Keratinocyte (primary cell): ENCODE measurements at regions not wholly inside any gene's neighbourhood (a gene's known extent, or its start where the extent isn't known, plus 50 kb on each side); places are given as distances from the start of the nearest gene placed in this dataset.
"Not testable (repeated sequence)": the region's sequence is repeated elsewhere in the genome, so short reads cannot be mapped to it uniquely, and the experiment has no call there.

Source experiments
- DNase-seq: peaks from one replicate; pipeline ENCODE4 v3.0.0-alpha.2; 2011; ENCODE audit warnings: low read depth, missing footprints, low spot score
- FAIRE-seq: peaks from 2 replicates; lab custom pipeline; 2011; peaks lifted over from hg19 to GRCh38; lab: Jason Lieb, UNC
- H2AFZ ChIP-seq: 2 replicates; pipeline ENCODE4 v1.6.0; 2012; ENCODE audit warnings: low read length, control low read depth, inconsistent platforms; ENCODE audit not compliant: control insufficient read depth
- H3K27ac ChIP-seq: 2 replicates; pipeline ENCODE4 v1.5.1; 2011; ENCODE audit warnings: low read length; ENCODE audit not compliant: control insufficient read depth, insufficient read depth
- H3K27me3 ChIP-seq: 3 replicates; pipeline ENCODE4 v1.6.0; 2011; ENCODE audit warnings: low read length; ENCODE audit not compliant: control insufficient read depth, insufficient read depth; ENCODE audit errors: extremely low read depth
- H3K36me3 ChIP-seq, 2 experiments: 2 replicates in 1 of 2; 3 replicates in 1 of 2; pipeline ENCODE4 v1.5.1; 2011; ENCODE audit warnings: low read length in 2 of 2, mild to moderate bottlenecking in 1 of 2; ENCODE audit not compliant: control insufficient read depth in 2 of 2, insufficient read depth in 2 of 2; ENCODE audit errors: extremely low read depth in 1 of 2
- H3K4me1 ChIP-seq: 3 replicates; pipeline ENCODE4 v1.5.1; 2011; ENCODE audit warnings: low read length; ENCODE audit not compliant: control insufficient read depth, insufficient read depth; ENCODE audit errors: extremely low read depth
- H3K4me2 ChIP-seq: 3 replicates; pipeline ENCODE4 v1.6.0; 2011; ENCODE audit warnings: low read depth, low read length; ENCODE audit not compliant: control insufficient read depth, insufficient read depth; ENCODE audit errors: extremely low read depth
- H3K4me3 ChIP-seq, 3 experiments: fragments of 200-600 bp in 1 of 3; sonication (generic) in 1 of 3; 2 replicates in 2 of 3; 3 replicates in 1 of 3; pipeline ENCODE4 v1.5.1; 2011 to 2016; ENCODE audit warnings: low read length in 3 of 3, mild to moderate bottlenecking in 3 of 3, control low read depth in 2 of 3, inconsistent platforms in 1 of 3, low read depth in 1 of 3, mixed read lengths in 1 of 3, mixed run types in 1 of 3, moderate library complexity in 1 of 3; ENCODE audit not compliant: control insufficient read depth in 2 of 3, insufficient read depth in 2 of 3; ENCODE audit errors: extremely low read depth in 1 of 3
- H3K79me2 ChIP-seq: 2 replicates; pipeline ENCODE4 v1.6.0; 2012; ENCODE audit warnings: low read length; ENCODE audit not compliant: control insufficient read depth, insufficient read depth
- H3K9ac ChIP-seq: 3 replicates; pipeline ENCODE4 v1.6.0; 2011; ENCODE audit warnings: low read length; ENCODE audit not compliant: control insufficient read depth, insufficient read depth; ENCODE audit errors: extremely low read depth
- H3K9me1 ChIP-seq: 3 replicates; pipeline ENCODE4 v1.6.0; 2011; ENCODE audit warnings: low read length; ENCODE audit not compliant: control insufficient read depth, insufficient read depth; ENCODE audit errors: extremely low read depth
- H3K9me3 ChIP-seq: 2 replicates; pipeline ENCODE4 v1.5.1; 2012; ENCODE audit warnings: low read depth, low read length; ENCODE audit not compliant: control insufficient read depth
- H4K20me1 ChIP-seq: 3 replicates; pipeline ENCODE4 v1.6.0; 2011; ENCODE audit warnings: low read length; ENCODE audit not compliant: control insufficient read depth, insufficient read depth; ENCODE audit errors: extremely low read depth
- EZH2 ChIP-seq: IDR thresholded peaks from one replicate; pipeline ENCODE4 v1.6.1; 2012; ENCODE audit warnings: inconsistent platforms, mild to moderate bottlenecking, low read length, moderate library complexity
- dilution Hi-C: fragments of 300-500 bp; cut with MboI; formaldehyde crosslinking; loops from one replicate; pipeline ENCODE4 v1.7.0; 2020; ENCODE audit warnings: low sequenced_read_pairs; ENCODE audit not compliant: extremely low pct_ligation_motif_present
- TF ChIP-seq, protein P1 (sequence below), 3 experiments: IDR thresholded peaks in 1 of 3; conservative IDR thresholded peaks in 1 of 3; optimal IDR thresholded peaks in 1 of 3; 2 replicates in 2 of 3; 3 replicates in 1 of 3; pipeline versions ENCODE3 to v1.5.1; 2011; ENCODE audit warnings: low read length in 3 of 3, mild to moderate bottlenecking in 3 of 3, moderate library complexity in 2 of 3, control low read depth in 1 of 3, inconsistent platforms in 1 of 3; ENCODE audit not compliant: insufficient read depth in 2 of 3; ENCODE audit errors: extremely low read depth in 1 of 3

DNA sequence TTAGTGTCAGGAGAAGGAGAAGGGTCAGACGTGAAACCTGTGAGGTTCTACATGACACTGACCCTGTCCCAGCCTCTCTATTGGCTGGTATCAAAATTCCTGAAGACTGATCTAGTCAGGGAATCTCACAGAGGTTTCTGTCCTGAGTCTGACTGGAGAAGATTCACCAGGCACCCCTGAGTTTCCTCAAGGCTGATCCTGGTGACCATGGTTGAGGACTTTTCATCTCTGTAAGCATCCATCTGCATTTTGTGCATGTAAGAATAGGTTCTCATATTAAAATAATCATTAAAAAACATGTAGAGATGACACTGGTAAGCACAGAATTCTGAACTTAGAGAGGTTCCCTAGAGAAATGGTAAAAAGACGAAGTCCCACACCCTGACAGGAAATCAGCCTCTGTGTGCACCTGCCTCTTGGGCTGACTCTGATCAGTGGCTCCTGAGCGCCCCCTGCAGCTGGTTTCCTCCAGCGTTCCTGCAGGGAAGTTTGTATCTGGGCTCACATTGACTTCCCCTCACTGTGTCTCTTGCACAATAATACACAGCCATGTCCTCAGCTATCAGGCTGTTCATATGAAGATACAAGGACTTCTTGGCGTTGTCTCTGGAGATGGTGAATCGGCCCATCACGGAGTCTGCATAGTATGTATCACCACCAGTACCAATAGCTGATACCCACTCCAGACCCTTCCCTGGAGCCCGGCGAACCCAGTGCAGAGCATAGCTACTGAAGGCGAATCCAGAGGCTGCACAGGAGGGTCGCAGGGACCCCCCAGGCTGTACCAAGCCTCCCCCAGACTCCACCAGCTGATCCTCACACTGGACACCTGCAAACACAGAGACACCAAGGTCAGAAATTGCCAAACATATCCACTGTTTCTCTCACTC is 991.9 kb downstream of the TMEM121 start:
- H3K9me3 ChIP-seq, result peaks cover 6% of the 10 kb centered on the region
- no peak overlapping the region for H3K4me3 ChIP-seq
- no peaks in the 10 kb centered on the region for H3K36me3 ChIP-seq
- H3K79me2 ChIP-seq, result no peaks in the 10 kb centered on the region
- no peaks in the 10 kb centered on the region for H3K27me3 ChIP-seq
- H3K4me2 ChIP-seq, result no peak overlapping the region
- H4K20me1 ChIP-seq, result no peaks in the 10 kb centered on the region
- TF ChIP-seq, protein P1, sequence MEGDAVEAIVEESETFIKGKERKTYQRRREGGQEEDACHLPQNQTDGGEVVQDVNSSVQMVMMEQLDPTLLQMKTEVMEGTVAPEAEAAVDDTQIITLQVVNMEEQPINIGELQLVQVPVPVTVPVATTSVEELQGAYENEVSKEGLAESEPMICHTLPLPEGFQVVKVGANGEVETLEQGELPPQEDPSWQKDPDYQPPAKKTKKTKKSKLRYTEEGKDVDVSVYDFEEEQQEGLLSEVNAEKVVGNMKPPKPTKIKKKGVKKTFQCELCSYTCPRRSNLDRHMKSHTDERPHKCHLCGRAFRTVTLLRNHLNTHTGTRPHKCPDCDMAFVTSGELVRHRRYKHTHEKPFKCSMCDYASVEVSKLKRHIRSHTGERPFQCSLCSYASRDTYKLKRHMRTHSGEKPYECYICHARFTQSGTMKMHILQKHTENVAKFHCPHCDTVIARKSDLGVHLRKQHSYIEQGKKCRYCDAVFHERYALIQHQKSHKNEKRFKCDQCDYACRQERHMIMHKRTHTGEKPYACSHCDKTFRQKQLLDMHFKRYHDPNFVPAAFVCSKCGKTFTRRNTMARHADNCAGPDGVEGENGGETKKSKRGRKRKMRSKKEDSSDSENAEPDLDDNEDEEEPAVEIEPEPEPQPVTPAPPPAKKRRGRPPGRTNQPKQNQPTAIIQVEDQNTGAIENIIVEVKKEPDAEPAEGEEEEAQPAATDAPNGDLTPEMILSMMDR (optimal IDR thresholded peaks at IDR 0.05 in 1 of 3, IDR thresholded peaks at IDR 0.05 in 1 of 3, conservative IDR thresholded peaks at IDR 0.05 in 1 of 3; ENCODE audit: extremely low read depth in 1 of 3, insufficient read depth in 2 of 3, low read length in 3 of 3), result no peak
- H3K9me1 ChIP-seq, result no peaks in the 10 kb centered on the region
- dilution Hi-C loops, result no loop called here
- FAIRE-seq (no peak), DNase-seq (no peak)
- H3K4me1 ChIP-seq, result no peaks in the 10 kb centered on the region
- H3K27ac ChIP-seq, result no peak overlapping the region
- no peak overlapping the region for H3K9ac ChIP-seq
- H2AFZ ChIP-seq, result no peak overlapping the region

DNA sequence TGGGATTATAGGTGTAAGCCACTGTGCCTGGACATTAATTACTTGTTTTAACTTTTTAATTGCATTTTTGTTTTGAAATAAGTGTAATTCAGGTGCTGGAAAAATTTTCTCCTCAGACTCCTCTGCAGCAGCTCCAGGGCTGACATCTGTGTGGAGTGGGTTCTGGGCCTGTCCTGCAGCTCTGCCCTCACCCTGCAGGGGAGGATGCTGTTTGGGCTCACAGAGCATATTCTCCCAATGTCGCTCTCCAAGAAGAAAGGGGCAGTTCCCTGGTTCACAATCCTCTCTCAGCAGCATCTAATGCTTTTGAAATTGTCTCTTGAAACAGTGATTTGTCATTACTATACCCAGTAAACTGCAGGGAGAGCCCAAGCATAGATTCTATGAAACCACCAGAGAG is 995.7 kb downstream of the TMEM121 start:
- H3K4me3 ChIP-seq, DNase-seq, H3K4me1 ChIP-seq, H3K4me2 ChIP-seq, H4K20me1 ChIP-seq, H3K79me2 ChIP-seq, H3K9me3 ChIP-seq, H2AFZ ChIP-seq, dilution Hi-C loops, H3K9me1 ChIP-seq, H3K27me3 ChIP-seq, H3K36me3 ChIP-seq, H3K27ac ChIP-seq, FAIRE-seq, H3K9ac ChIP-seq: not testable (repeated sequence)

DNA sequence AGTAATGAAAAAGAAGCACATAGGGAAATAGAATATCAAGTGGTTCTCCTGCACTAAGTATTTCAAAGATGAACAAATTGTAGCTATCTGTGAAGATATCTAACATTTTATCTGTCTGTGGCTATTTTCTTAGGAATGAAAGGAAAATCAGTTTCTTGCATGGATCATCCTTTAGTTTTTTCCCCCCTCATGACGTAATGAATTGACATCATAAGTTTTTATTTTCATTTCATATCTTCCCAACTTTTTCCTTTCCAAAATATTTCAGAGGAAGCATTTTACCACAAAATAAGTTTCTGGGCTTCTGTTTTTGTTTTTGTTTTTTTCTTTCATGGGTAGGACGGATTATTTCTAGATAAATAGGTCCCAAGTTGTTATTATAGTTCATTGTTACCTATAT is 996.6 kb downstream of the TMEM121 start:
- H3K9me1 ChIP-seq, result no peaks in the 10 kb centered on the region

More for the DNA sequence above, 996.6 kb downstream of the TMEM121 start:
- no peaks in the 10 kb centered on the region for H3K27me3 ChIP-seq
- no peak overlapping the region for H3K9ac ChIP-seq
- peaks cover 6% of the 10 kb centered on the region for H3K9me3 ChIP-seq
- dilution Hi-C loops, result no loop called here
- H3K36me3 ChIP-seq, result no peaks in the 10 kb centered on the region
- H3K4me1 ChIP-seq, result no peaks in the 10 kb centered on the region
- no peak for DNase-seq
- H2AFZ ChIP-seq, result no peak overlapping the region
- H3K27ac ChIP-seq, result no peak overlapping the region
- FAIRE-seq, result no peak
- TF ChIP-seq EZH2, result no peak
- TF ChIP-seq, protein P1 (optimal IDR thresholded peaks at IDR 0.05 in 1 of 3, IDR thresholded peaks at IDR 0.05 in 1 of 3, conservative IDR thresholded peaks at IDR 0.05 in 1 of 3; ENCODE audit: extremely low read depth in 1 of 3, insufficient read depth in 2 of 3, low read length in 3 of 3), result no peak
- H3K4me3 ChIP-seq, result no peak overlapping the region
- no peaks in the 10 kb centered on the region for H4K20me1 ChIP-seq
- H3K4me2 ChIP-seq, result no peak overlapping the region
- no peaks in the 10 kb centered on the region for H3K79me2 ChIP-seq
